ENCODE measurements at regions not wholly inside any gene's neighbourhood (a gene's known extent, or its start where the extent isn't known, plus 50 kb on each side); places are given as distances from the start of the nearest gene placed in this dataset.

GRCh38 chr2:64804651-64805050 lies 150.9 kb upstream of the SERTAD2 start:
- Histone ChIP-seq H4K5ac (ENCODE audit: low read depth, low read length) (no peak overlapping the region; the same call in 1 of the 2 replicates), H3K27ac (ENCODE audit: insufficient read depth, low read length) (no peak overlapping the region), H4K20me1 (ENCODE audit: insufficient read depth, low read length) (no peaks in the 10 kb centered on the region), H3K23ac (ENCODE audit: low read depth, low read length) (peak overlapping the region; percentile 52; the same call in 1 of the 2 replicates), H3K4ac (ENCODE audit: low read depth, low read length) (peak overlapping the region; percentile 25; the same call in 1 of the 2 replicates), H2AK9ac (replicated peaks; ENCODE audit: low read depth, low read length, poor library complexity) (no peak overlapping the region), H2BK120ac (ENCODE audit: low read depth, low read length) (peak overlapping the region; percentile 68; the same call in 1 of the 2 replicates), H3K14ac (replicated peaks; ENCODE audit: low read depth, low read length) (peak overlapping the region; percentile 68; the same call in 1 of the 2 replicates), H3K9me3 (ENCODE audit: control insufficient read depth, insufficient read depth, low read length) (no peaks in the 10 kb centered on the region), H3K36me3 (ENCODE audit: control insufficient read depth, insufficient read depth, low read length) (no peaks in the 10 kb centered on the region), H3K9ac (ENCODE audit: low read depth, low read length) (no peak overlapping the region), H2AFZ (replicated peaks; ENCODE audit: low read length, poor library complexity) (no peak overlapping the region), H2BK20ac (ENCODE audit: low read depth, low read length) (peak overlapping the region; percentile 57; the same call in 1 of the 2 replicates), H3K4me3 (ENCODE audit: insufficient read depth, low read depth, low read length) (no peak overlapping the region), H3K4me1 (ENCODE audit: control insufficient read depth, insufficient read depth, low read length) (peaks cover 14% of the 10 kb centered on the region), H2BK15ac (ENCODE audit: low read depth, low read length) (no peak overlapping the region), H3K4me2 (ENCODE audit: low read depth, low read length) (no peak overlapping the region), H3K18ac (ENCODE audit: low read depth, low read length) (peak overlapping the region; percentile 50; the same call in 1 of the 2 replicates), H3K9me1 (ENCODE audit: insufficient read depth, low read length) (peaks cover 9% of the 10 kb centered on the region), H3K27me3 (ENCODE audit: control insufficient read depth, insufficient read depth, low read length) (no peaks in the 10 kb centered on the region), H4K8ac (ENCODE audit: low read depth in 2 of 2, low read length in 2 of 2) (peak overlapping the region in 1 of 2 experiments; percentile 51; a peak in 1 of 4 replicates), H3K56ac (ENCODE audit: extremely low read depth, insufficient read depth, low read length) (no peak overlapping the region), H2BK5ac (ENCODE audit: low read depth, low read length, poor library complexity, severe bottlenecking) (peak overlapping the region; percentile 30), H3K79me1 (ENCODE audit: low read depth in 1 of 2, low read length in 2 of 2) (no peaks in the 10 kb centered on the region), H4K91ac (ENCODE audit: insufficient read depth, low read depth, low read length) (no peak overlapping the region), H2AK5ac (ENCODE audit: low read depth, low read length) (0 out of 2 replicates have a peak overlapping the region, but pooled peaks have one; percentile 38)
- POLR2A ChIA-PET (ENCODE audit: unreplicated experiment), result interaction anchor here (0.7 kb wide), 1 partner anchor 50 kb away, joined by 6 read pairs; no protein-coding TSS in a partner anchor
- intact Hi-C loops (cut with micrococcal nuclease), result loop anchor here (5.0 kb wide), 3 partner anchors 37 to 53 kb away; no protein-coding TSS in a partner anchor
- in situ Hi-C loops (cut with MboI; ENCODE audit: low sequenced_read_pairs), result no loop called here
- peak; percentile 41 for DNase-seq
- dilution Hi-C loops (cut with HindIII; ENCODE audit: low sequenced_read_pairs, unreplicated experiment), result no loop called here
- CTCF ChIA-PET, result interaction anchor here (0.7 to 1.7 kb wide), 2 partner anchors 13 to 41 kb away, joined by 4 read pairs; no protein-coding TSS in a partner anchor
- BruUV-seq (replicated peaks), result no TSS peak
- no peak for TF ChIP-seq CHD1 (IDR thresholded peaks at IDR 0.05; ENCODE audit: low read depth, low read length)
- no peak for TF ChIP-seq BHLHE40 (IDR thresholded peaks at IDR 0.05; ENCODE audit: low read depth, low read length)
- 90% methylated on average over 2 of the region's 3 CpGs; no CpG with 5 or more reads in 1 of the 2 experiments for WGBS, 2 experiments (ENCODE audit: extremely low coverage in 2 of 2, insufficient read length in 1 of 2)
- no peak for ATAC-seq (ENCODE audit: low read depth)

Data from IMR-90 (cell line).